ENCODE measurements at regions not wholly inside any gene's neighbourhood (a gene's known extent, or its start where the extent isn't known, plus 50 kb on each side); places are given as distances from the start of the nearest gene placed in this dataset.

DNA sequence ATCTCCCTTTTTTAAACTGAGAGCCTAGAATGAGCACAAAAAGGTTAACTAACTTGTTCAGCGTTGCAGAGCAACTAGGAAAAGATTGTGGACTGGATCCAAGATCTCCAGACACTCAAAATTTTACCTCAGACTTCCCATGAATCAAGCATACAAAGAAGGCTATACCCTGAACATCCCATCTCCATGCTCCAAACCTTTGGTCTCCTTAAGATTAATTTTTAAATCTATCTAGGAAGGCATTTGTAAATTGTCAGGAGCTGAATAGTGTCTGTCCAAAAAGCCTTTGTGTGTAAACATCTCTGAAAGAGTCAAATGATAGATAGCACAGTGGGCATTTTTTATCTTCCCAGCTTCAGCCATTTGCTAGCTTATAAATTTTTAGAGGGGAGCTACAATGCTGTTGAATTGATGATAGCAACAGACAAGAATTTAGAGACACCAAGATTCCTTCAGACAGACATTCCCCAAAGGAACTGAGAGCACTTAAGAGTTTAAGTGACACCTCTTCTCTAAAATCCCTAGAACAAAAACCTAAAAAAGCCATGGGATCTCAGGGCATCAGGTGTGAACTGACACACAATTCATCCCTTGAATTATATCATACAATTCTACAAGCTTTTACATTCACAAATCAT lies 480.8 kb upstream of the FAM241A start (continued):
- TF ChIP-seq CREM (IDR thresholded peaks at IDR 0.05; ENCODE audit: low read depth) = no peak

DNA sequence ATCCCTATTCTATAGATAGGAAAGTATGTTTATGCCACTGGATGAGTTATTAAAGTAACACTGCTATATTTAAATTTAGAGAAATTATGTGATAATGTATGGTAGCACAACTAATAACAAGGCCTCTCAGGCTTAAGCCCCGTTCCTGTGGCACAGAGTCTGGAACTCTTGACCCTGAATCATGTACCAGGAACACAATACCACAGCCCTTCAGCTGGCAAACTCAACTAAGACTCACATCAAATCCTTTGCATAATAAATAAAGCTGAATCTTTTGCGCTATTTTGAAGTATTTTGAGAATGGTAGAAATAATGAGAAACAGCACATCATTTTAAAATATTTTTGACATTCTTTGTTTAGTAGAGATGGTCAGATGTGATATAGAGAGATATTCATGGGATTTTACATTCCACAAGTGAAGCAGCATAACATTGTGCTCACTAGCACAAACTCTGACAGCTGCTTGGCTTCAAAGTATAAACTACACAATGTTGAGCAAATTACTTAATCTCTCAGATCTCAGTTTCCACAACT lies 478.4 kb upstream of the FAM241A start:
- Histone ChIP-seq H3K4me1 (replicated peaks in 1 of 2; ENCODE audit: control insufficient read depth in 2 of 2, insufficient read depth in 2 of 2, low read length in 2 of 2) (no peaks in the 10 kb centered on the region), H3K36me3 (ENCODE audit: control insufficient read depth, insufficient read depth, low read length) (no peaks in the 10 kb centered on the region), H3K4me2 (ENCODE audit: insufficient read depth, low read length) (no peak overlapping the region), H3K9me1 (ENCODE audit: control insufficient read depth, insufficient read depth, low read length) (no peaks in the 10 kb centered on the region), H2AFZ (ENCODE audit: low read depth, low read length) (no peak overlapping the region), H3K27me3 (ENCODE audit: control insufficient read depth in 2 of 2, insufficient read depth in 2 of 2, low read length in 2 of 2) (no peaks in the 10 kb centered on the region), H3K27ac (ENCODE audit: extremely low read depth, low read depth, low read length) (no peak overlapping the region), H3K9ac (ENCODE audit: insufficient read depth in 1 of 2, low read depth in 2 of 2, low read length in 2 of 2) (no peak overlapping the region), H4K20me1 (replicated peaks; ENCODE audit: control insufficient read depth, insufficient read depth, low read length) (no peaks in the 10 kb centered on the region), H3K9me3 (replicated peaks; ENCODE audit: control insufficient read depth, insufficient read depth, low read depth, low read length) (no peaks in the 10 kb centered on the region), H3K4me3 (no peak overlapping the region), H3K79me2 (ENCODE audit: control insufficient read depth, insufficient read depth, low read length) (no peaks in the 10 kb centered on the region)
- FAIRE-seq (no peak), ATAC-seq (no peak), DNase-seq (ENCODE audit: extremely low read depth in 1 of 4, low spot score in 3 of 4) (no peak)
- POLR2A ChIA-PET = no interaction called here
- intact Hi-C loops (cut with micrococcal nuclease) (no loop called here), in situ Hi-C loops (cut with MboI) (no loop called here)
- BruUV-seq (replicated peaks) = no TSS peak
- CTCF ChIA-PET (ENCODE audit: low intra/inter-chr PET ratio) = no interaction called here
- TF ChIP-seq, protein P1, sequence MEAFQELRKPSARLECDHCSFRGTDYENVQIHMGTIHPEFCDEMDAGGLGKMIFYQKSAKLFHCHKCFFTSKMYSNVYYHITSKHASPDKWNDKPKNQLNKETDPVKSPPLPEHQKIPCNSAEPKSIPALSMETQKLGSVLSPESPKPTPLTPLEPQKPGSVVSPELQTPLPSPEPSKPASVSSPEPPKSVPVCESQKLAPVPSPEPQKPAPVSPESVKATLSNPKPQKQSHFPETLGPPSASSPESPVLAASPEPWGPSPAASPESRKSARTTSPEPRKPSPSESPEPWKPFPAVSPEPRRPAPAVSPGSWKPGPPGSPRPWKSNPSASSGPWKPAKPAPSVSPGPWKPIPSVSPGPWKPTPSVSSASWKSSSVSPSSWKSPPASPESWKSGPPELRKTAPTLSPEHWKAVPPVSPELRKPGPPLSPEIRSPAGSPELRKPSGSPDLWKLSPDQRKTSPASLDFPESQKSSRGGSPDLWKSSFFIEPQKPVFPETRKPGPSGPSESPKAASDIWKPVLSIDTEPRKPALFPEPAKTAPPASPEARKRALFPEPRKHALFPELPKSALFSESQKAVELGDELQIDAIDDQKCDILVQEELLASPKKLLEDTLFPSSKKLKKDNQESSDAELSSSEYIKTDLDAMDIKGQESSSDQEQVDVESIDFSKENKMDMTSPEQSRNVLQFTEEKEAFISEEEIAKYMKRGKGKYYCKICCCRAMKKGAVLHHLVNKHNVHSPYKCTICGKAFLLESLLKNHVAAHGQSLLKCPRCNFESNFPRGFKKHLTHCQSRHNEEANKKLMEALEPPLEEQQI (IDR thresholded peaks at IDR 0.05) = no peak
- no peak for TF ChIP-seq PTTG1 (tag; IDR thresholded peaks at IDR 0.05; ENCODE audit: low read depth)
- TF ChIP-seq NCOA2 (IDR thresholded peaks at IDR 0.05; ENCODE audit: partially characterized antibody in 2 of 2) = no peak
- no peak for TF ChIP-seq POU5F1 (IDR thresholded peaks at IDR 0.05; ENCODE audit: borderline replicate concordance, low read depth, low read length, partially characterized antibody)
- TF ChIP-seq BRCA1 (IDR thresholded peaks at IDR 0.05) = no peak
- no peak for TF ChIP-seq BRCA1 (CRISPR knock-in tag; IDR thresholded peaks at IDR 0.05)
- TF ChIP-seq, protein P2, sequence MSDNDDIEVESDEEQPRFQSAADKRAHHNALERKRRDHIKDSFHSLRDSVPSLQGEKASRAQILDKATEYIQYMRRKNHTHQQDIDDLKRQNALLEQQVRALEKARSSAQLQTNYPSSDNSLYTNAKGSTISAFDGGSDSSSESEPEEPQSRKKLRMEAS (CRISPR knock-in tag; IDR thresholded peaks at IDR 0.05) = no peak
- TF ChIP-seq ZNF644 (tag; IDR thresholded peaks at IDR 0.05; ENCODE audit: low read depth) = no peak
- no peak for TF ChIP-seq FOXM1 (IDR thresholded peaks at IDR 0.05; ENCODE audit: low read depth)
- no peak for TF ChIP-seq FOXM1 (CRISPR knock-in tag; IDR thresholded peaks at IDR 0.05; ENCODE audit: low read depth)
- no peak for TF ChIP-seq TBL1XR1 (IDR thresholded peaks at IDR 0.05; ENCODE audit: low read length in 2 of 2)
- no peak for TF ChIP-seq POLR2B (IDR thresholded peaks at IDR 0.05; ENCODE audit: low read depth, partially characterized antibody)
- TF ChIP-seq, protein P3, sequence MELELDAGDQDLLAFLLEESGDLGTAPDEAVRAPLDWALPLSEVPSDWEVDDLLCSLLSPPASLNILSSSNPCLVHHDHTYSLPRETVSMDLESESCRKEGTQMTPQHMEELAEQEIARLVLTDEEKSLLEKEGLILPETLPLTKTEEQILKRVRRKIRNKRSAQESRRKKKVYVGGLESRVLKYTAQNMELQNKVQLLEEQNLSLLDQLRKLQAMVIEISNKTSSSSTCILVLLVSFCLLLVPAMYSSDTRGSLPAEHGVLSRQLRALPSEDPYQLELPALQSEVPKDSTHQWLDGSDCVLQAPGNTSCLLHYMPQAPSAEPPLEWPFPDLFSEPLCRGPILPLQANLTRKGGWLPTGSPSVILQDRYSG (tag; conservative IDR thresholded peaks at IDR 0.05; ENCODE audit: low read depth) = no peak
- TF ChIP-seq ZSCAN32 (CRISPR knock-in tag; IDR thresholded peaks at IDR 0.05) = no peak
- TF ChIP-seq SREBF1 (IDR thresholded peaks at IDR 0.05; ENCODE audit: borderline replicate concordance, low read depth, low read length) = no peak
- TF ChIP-seq CXXC5 (CRISPR knock-in tag; IDR thresholded peaks at IDR 0.05) = no peak
- no peak for TF ChIP-seq GATAD2B (IDR thresholded peaks at IDR 0.05; ENCODE audit: borderline replicate concordance)
- WGBS (ENCODE audit: insufficient coverage, low coverage, missing lambda C conversion rate) = 0% methylated on average over 2 of the region's 2 CpGs
